ENCODE measurements at regions not wholly inside any gene's neighbourhood (a gene's known extent, or its start where the extent isn't known, plus 50 kb on each side); places are given as distances from the start of the nearest gene placed in this dataset.

GRCh38 chr11:91011503-91011902, 788.7 kb upstream of the CHORDC1 start:
- TF ChIP-seq, protein P1, sequence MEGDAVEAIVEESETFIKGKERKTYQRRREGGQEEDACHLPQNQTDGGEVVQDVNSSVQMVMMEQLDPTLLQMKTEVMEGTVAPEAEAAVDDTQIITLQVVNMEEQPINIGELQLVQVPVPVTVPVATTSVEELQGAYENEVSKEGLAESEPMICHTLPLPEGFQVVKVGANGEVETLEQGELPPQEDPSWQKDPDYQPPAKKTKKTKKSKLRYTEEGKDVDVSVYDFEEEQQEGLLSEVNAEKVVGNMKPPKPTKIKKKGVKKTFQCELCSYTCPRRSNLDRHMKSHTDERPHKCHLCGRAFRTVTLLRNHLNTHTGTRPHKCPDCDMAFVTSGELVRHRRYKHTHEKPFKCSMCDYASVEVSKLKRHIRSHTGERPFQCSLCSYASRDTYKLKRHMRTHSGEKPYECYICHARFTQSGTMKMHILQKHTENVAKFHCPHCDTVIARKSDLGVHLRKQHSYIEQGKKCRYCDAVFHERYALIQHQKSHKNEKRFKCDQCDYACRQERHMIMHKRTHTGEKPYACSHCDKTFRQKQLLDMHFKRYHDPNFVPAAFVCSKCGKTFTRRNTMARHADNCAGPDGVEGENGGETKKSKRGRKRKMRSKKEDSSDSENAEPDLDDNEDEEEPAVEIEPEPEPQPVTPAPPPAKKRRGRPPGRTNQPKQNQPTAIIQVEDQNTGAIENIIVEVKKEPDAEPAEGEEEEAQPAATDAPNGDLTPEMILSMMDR (IDR thresholded peaks at IDR 0.05) = no peak
- TF ChIP-seq POLR2A (IDR thresholded peaks at IDR 0.05) = no peak
